HG03060 (cell line): ENCODE measurements at regions not wholly inside any gene's neighbourhood (a gene's known extent, or its start where the extent isn't known, plus 50 kb on each side); places are given as distances from the start of the nearest gene placed in this dataset.
"Not testable (repeated sequence)": the region's sequence is repeated elsewhere in the genome, so short reads cannot be mapped to it uniquely, and the experiment has no call there.

Experiments used
- ATAC-seq: cut with Tn5 transposase; IDR thresholded peaks from one replicate; pipeline ENCODE4 v1.9.1; 2021; ENCODE audit warnings: low read depth, moderate number of reproducible peaks; ENCODE audit not compliant: unreplicated experiment

- ATAC-seq, result no peak
Measured at GRCh38 chr1:221583465-221583864, 158.4 kb downstream of the DUSP10 start.

DNA sequence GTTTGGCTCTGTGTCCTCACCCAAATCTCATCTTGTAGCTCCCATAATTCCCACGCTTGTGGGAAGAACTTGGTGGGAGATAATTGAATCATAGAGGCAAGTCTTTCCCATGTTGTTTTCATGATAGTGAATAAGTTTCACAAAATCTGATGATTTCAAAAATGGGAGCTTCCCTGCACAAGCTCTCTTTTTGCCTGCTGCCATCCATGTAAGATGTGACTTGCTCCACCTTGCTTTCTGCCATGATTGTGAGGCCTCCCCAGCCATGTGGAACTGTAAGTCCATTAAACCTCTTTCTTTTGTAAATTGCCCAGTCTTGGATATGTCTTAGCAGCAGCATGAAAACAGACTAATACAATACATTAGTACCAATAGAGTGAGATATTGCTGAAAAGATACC is 154.9 kb downstream of the DUSP10 start:
- not testable (repeated sequence) for ATAC-seq

DNA sequence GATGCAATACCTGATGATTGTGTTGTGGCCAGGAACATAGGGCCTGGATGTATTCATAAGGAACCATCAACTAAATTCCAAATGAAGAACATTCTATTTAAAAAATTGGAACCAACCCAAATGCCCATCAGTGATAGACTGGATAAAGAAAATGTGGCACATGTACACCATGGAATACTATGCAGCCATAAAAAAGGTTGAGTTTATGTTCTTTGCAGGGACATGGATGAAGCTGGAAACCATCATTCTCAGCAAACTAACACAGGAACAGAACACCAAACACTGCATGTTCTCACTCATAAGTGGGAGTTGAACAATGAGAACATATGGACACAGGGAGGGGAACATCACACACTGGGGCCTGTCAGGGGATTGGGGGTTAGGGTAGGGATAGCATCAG is 150.6 kb downstream of the DUSP10 start:
- not testable (repeated sequence) for ATAC-seq

DNA sequence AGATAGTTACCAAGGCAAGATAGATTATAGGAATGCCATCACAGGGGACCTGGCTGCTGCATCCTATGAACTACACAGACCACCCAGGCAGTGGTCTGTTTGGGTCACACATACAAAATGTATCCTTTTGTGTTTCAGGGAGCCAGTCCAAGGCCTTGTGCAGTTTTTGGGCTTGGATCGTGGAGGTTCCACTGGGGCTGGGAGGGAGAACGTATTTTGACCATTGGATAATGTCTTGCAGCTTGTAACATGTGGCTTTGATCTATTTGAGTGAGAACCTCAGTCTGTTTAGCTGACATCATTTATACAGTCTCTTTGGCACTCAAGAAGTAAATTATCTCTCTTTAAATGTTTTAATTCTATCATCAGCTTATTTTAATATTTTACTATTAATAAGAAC is 147.3 kb downstream of the DUSP10 start:
- no peak for ATAC-seq

DNA sequence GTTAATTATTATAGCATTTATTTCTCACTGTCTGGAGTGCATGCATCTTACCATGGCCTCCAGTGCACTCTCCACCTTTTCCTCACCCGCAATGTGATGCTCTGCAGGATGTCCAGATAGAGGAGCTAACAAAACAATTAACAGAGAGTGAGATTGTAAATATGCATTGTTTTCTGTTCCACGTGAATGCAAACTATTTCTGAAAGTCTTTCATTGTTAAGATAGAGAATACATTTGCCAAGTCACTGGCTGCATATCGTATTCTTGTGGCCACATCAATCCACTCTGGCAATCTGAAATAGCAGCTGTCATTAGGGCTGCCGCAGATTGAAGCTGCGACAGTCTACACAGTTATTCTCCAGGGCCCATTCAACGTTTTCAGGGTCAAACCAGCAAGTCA is 143.8 kb downstream of the DUSP10 start:
- no peak for ATAC-seq

DNA sequence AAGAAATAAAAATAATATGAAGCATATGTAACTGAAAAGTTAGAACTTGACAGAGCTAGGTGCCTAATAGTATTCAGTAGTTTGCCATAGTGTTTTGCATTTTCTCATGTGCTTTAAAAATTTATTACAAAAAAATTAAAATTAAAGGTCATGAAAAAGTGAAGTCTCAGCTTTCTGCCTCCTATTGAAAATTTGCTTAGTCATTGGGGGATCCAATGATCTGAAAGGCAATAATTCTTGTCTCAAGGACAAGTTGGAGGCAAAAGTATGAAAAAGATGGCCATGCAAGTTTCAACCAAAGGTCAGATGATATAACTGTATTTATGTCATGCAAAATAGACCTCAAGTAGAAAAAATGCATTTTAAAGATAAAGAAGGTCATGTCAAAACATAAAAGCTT is 140.7 kb downstream of the DUSP10 start:
- no peak for ATAC-seq

- ATAC-seq, result no peak
Measured at GRCh38 chr1:221602830-221603229, 139.1 kb downstream of the DUSP10 start.

- not testable (repeated sequence) for ATAC-seq
Measured at GRCh38 chr1:221604390-221604789, 137.5 kb downstream of the DUSP10 start.

DNA sequence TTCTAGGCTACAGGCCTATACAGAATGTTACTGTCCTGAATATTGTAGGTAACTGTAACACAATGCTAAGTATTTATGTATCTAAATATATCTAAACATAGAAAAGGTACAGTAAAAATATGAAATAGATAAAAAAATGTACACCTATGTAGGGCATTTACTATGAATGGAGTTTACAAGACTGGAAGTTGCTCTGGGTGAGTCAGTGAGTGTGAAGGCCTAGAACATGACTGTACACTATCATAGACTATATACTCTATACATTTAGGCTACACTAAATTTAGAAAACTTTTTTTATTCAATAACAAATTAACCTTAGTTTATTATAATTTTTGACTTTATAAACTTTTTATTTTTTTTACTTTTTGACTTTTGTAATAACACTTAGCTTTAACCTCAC is 136.9 kb downstream of the DUSP10 start:
- ATAC-seq, result no peak

DNA sequence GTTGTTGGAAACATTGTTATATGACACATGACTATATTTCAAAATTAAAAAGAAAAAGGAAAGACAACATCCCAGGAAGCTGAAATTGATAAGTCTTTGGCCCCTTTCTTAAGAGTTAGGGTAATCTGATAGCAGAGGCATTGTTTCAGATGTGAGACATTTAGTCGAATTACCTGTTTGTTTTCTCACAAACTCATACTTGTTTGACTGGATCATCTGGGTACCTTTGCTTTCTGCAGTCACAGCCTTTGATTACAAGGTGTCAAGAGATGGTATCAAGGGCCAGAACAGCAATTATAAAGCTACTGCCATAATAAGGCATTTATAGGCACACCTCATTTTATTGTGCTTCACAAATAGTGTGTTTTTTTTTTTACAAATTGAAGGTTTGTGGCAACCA is 136.3 kb downstream of the DUSP10 start:
- no peak for ATAC-seq

DNA sequence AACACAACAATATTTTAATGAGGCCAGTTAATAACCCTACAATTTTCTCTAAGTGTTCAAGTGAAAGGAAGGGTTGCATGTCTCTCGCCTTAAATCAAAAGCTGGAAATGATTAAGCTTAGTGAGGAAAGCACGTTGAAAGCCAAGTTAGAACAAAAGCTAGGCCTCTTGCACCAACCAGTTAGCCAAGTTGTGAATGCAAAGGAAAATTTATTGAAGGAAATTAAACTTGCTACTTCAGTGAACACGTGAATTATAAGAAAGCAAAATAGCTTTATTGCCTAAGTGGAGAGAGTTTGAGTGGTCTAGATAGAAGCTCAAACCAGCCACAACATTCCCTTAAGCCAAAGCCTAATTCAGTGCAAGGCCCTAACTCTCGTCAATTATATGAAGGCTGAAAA is 135.6 kb downstream of the DUSP10 start:
- ATAC-seq, result no peak

- ATAC-seq, result no peak
Measured at GRCh38 chr1:221608835-221609320, 133.0 kb downstream of the DUSP10 start.

- no peak for ATAC-seq
Measured at GRCh38 chr1:221611656-221612046, 130.2 kb downstream of the DUSP10 start.

DNA sequence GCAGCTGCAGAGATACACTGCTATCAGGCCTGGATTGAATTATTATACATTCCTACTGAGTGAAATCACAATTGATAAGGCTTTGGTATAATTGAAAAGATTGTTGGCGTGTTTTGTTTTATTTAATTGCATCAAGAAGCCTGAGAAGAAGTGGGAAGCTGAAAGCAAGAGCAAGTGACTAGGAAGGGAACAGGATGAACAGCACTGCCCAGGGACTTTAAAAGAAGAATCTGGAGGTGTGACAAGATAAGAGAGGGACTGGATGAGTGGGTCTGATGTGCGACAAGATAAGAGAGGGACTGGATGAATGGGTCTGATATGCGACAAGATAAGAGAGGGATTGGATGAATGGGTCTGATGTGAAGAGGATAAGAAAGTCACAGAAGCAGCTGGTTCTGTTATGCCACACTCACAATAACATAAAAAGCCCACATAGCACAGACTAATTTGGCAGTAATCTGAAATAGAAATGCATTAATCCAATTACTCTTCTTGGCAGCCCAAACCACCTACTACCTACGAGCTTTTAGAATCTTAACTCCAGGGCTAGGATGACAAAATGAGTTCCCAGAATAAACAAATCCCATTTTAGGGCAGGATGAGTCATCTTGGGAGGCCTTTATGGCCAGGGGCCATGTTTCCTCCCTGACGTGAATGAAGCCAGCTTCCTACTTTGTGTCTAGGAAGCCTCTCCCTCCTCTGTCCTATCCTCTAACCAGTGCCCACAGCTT is 129.7 kb downstream of the DUSP10 start:
- ATAC-seq, result no peak

- ATAC-seq, result no peak
Measured at GRCh38 chr1:221620437-221621384, 121.2 kb downstream of the DUSP10 start.

DNA sequence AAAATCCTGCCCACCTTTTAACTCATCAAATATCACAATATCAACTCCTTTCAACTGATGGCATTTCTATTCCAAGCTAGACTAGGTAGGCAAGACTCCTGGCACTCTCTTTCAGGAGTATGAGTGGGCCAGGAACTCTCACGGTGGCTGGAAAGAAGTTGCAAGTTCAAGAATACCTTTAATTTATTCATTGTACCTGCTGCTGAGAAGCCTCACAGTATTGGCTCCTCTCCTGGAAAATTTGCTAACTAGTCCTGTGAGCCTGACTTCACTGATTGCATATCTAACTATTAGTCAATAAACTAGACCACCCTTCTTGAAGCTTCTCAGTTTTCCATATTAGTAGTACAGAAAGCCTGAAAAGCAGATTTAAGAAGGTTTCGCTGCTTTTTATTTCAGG is 120.2 kb downstream of the DUSP10 start:
- ATAC-seq, result no peak

GRCh38 chr1:221622389-221622788 is 119.5 kb downstream of the DUSP10 start:
- ATAC-seq, result no peak

DNA sequence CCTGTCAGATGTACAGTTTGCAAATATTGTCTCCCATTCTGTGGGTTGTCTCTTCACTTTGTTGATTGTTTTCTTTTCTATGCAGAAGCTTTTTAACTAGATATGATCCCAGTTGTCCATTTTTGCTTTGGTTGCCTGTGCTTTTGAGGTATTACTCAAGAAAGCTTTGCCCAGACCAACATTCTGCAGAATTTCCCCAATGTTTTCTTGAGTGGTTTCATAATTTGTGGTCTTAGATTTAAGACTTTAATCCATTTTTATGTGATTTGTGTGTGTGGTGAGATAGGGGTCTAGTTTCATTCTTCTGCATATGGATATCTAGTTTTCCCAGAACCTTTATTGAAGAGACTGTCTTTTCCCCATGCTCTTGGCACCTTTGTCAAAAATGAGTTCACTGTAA is 116.9 kb downstream of the DUSP10 start:
- ATAC-seq, result no peak

DNA sequence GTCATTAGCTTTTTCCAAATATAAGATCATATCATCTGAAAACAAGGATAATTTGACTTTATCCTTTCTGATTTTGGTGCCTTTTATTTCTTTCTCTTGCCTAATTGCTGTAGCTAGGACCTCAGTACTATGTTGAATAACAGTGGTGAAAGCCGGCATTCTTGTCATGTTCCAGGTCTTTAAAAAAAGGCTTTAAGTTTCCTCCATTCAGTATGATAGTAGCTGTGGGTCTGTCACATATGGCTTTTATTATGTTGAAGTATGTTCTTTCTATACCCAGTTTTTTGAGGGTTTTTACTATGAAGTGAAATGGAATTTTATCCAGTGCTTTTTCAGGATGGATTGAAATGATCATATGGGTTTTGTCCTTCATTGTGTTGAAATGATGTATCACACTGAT is 115.8 kb downstream of the DUSP10 start:
- no peak for ATAC-seq

- ATAC-seq, result no peak
Measured at GRCh38 chr1:221630236-221630635, 111.7 kb downstream of the DUSP10 start.

- no peak for ATAC-seq
Measured at GRCh38 chr1:221631556-221631955, 110.3 kb downstream of the DUSP10 start.

DNA sequence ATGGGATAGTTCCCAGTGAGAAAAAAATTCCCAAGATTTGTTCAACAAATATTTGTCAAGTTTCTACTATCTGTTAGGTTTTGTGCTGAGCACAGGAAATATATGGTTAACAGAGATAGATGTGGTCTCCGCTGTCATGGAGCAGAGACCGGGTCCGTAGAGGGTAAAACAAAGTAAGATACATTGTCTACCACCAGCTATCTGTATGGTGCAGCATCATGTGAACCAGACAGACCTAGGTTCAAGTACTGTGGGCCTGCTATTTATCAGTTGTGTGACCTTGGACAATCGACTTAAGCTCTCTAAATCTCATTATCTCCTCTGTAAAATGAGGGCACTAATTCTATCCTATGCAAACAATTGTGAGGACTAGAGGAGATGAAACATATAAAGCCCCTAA is 109.8 kb downstream of the DUSP10 start:
- no peak for ATAC-seq
